ENCODE measurements at regions not wholly inside any gene's neighbourhood (a gene's known extent, or its start where the extent isn't known, plus 50 kb on each side); places are given as distances from the start of the nearest gene placed in this dataset.
A peak's percentile ranks its signal among the peaks of the same experiment; 100 is the strongest.
"Not testable (repeated sequence)": the region's sequence is repeated elsewhere in the genome, so short reads cannot be mapped to it uniquely, and the experiment has no call there.

- DNase-seq (ENCODE audit: low spot score), result no peak
These were observed 176.2 kb downstream of the SMC2 start for GRCh38 chr9:104269996-104270963.

- DNase-seq (ENCODE audit: low spot score), result peak; percentile 7
These were observed 182.7 kb downstream of the SMC2 start for GRCh38 chr9:104276709-104277245.

GRCh38 chr9:104278929-104279496 is 184.9 kb downstream of the SMC2 start:
- DNase-seq (ENCODE audit: low spot score), result no peak

- no peak for DNase-seq (ENCODE audit: low spot score)
These were observed 185.5 kb downstream of the SMC2 start for GRCh38 chr9:104279535-104280177.

- DNase-seq (ENCODE audit: low spot score), result no peak
These were observed 186.1 kb downstream of the SMC2 start for GRCh38 chr9:104280178-104280560.

GRCh38 chr9:104280711-104281110 is 186.6 kb downstream of the SMC2 start:
- DNase-seq (ENCODE audit: low spot score), result no peak

- no peak for DNase-seq (ENCODE audit: low spot score)
These were observed 192.1 kb downstream of the SMC2 start for GRCh38 chr9:104286187-104286586.

- DNase-seq (ENCODE audit: low spot score), result no peak
These were observed 192.7 kb downstream of the SMC2 start for GRCh38 chr9:104286799-104287198.

- DNase-seq (ENCODE audit: low spot score), result no peak
These were observed 193.3 kb downstream of the SMC2 start for GRCh38 chr9:104287253-104287878.

GRCh38 chr9:104293877-104294276 is 199.8 kb downstream of the SMC2 start:
- DNase-seq (ENCODE audit: low spot score), result no peak

- no peak for DNase-seq (ENCODE audit: low spot score)
These were observed 203.9 kb upstream of the OR13F1 start for GRCh38 chr9:104300124-104300523.

GRCh38 chr9:104301755-104302154 is 202.3 kb upstream of the OR13F1 start:
- no peak for DNase-seq (ENCODE audit: low spot score)

GRCh38 chr9:104302775-104303174 is 201.3 kb upstream of the OR13F1 start:
- no peak for DNase-seq (ENCODE audit: low spot score)

GRCh38 chr9:104304925-104305324 is 199.1 kb upstream of the OR13F1 start:
- DNase-seq (ENCODE audit: low spot score), result no peak

GRCh38 chr9:104313396-104314110 is 190.5 kb upstream of the OR13F1 start:
- no peak for DNase-seq (ENCODE audit: low spot score)

GRCh38 chr9:104316201-104317009 is 187.7 kb upstream of the OR13F1 start:
- not testable (repeated sequence) for DNase-seq (ENCODE audit: low spot score)

GRCh38 chr9:104319198-104319597 is 184.9 kb upstream of the OR13F1 start:
- no peak for DNase-seq (ENCODE audit: low spot score)

- no peak for DNase-seq (ENCODE audit: low spot score)
These were observed 184.4 kb upstream of the OR13F1 start for GRCh38 chr9:104319685-104320084.

- no peak for DNase-seq (ENCODE audit: low spot score)
These were observed 181.5 kb upstream of the OR13F1 start for GRCh38 chr9:104322596-104322995.

- not testable (repeated sequence) for DNase-seq (ENCODE audit: low spot score)
These were observed 179.9 kb upstream of the OR13F1 start for GRCh38 chr9:104323967-104324694.

Data from AG08396 (cell line).